ENCODE measurements at regions not wholly inside any gene's neighbourhood (a gene's known extent, or its start where the extent isn't known, plus 50 kb on each side); places are given as distances from the start of the nearest gene placed in this dataset.

DNA sequence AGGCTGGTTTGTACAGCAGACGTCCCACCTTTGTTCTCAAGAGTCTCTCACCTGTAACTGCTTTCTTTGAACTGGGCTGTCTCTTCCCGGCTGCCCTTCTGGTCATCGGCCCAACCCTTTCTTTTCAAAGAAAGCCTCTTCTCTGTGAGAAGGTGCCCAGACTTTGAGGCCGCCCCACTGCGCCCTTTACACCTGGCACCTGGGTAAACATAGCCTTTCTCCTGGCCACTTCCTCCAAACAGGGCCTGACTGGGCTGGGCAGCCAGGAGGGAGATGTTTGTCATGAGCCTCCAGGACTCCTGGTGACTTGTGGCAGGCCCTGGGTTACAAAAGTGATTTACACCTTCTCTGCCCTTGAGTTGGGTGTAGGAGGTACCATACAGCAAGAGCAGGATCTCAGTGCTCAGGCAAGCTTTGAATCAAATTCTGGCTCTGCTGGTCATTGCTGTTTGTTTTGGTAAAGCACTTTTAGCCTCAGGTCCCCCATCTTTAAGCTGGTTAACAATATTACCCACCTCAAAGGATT is 127.2 kb upstream of the CXCL14 start:
- Histone ChIP-seq H3K36me3 (ENCODE audit: control insufficient read depth in 3 of 3, insufficient read depth in 3 of 3, low read length in 3 of 3) (no peaks in the 10 kb centered on the region), H3K9me3 (ENCODE audit: control insufficient read depth in 3 of 3, low read length in 3 of 3) (no peaks in the 10 kb centered on the region), H3K9ac (ENCODE audit: low read depth in 1 of 3, low read length in 3 of 3) (no peak overlapping the region), H3K4me1 (ENCODE audit: control insufficient read depth in 3 of 3, insufficient read depth in 3 of 3, low read length in 3 of 3) (peaks cover 8 to 13% (median 11%) of the 10 kb centered on the region in 3 donors), H3K27ac (ENCODE audit: low read depth, low read length) (no peak overlapping the region), H3K27me3 (ENCODE audit: control insufficient read depth in 3 of 3, insufficient read depth in 3 of 3, low read length in 3 of 3) (peaks cover 0 to 6% (median 0%) of the 10 kb centered on the region in 3 donors), H3K4me3 (ENCODE audit: low read length in 3 of 3) (no peak overlapping the region)

GRCh38 chr5:135705141-135705631 is 126.4 kb upstream of the CXCL14 start:
- Histone ChIP-seq H3K9ac (ENCODE audit: low read depth in 1 of 3, low read length in 3 of 3) (no peak overlapping the region), H3K4me1 (ENCODE audit: control insufficient read depth in 3 of 3, insufficient read depth in 3 of 3, low read length in 3 of 3) (peaks cover 5 to 12% (median 8%) of the 10 kb centered on the region in 3 donors), H3K36me3 (ENCODE audit: control insufficient read depth in 3 of 3, insufficient read depth in 3 of 3, low read length in 3 of 3) (no peaks in the 10 kb centered on the region), H3K9me3 (ENCODE audit: control insufficient read depth in 3 of 3, low read length in 3 of 3) (no peaks in the 10 kb centered on the region), H3K27me3 (ENCODE audit: control insufficient read depth in 3 of 3, insufficient read depth in 3 of 3, low read length in 3 of 3) (peaks cover 0 to 6% (median 0%) of the 10 kb centered on the region in 3 donors), H3K4me3 (ENCODE audit: low read length in 3 of 3) (no peak overlapping the region), H3K27ac (ENCODE audit: low read depth, low read length) (no peak overlapping the region)

GRCh38 chr5:135704616-135705015 is 125.8 kb upstream of the CXCL14 start:
- H3K4me3 ChIP-seq (ENCODE audit: low read length in 3 of 3), result no peak overlapping the region
- peaks cover 0 to 2% (median 0%) of the 10 kb centered on the region in 3 donors for H3K27me3 ChIP-seq (ENCODE audit: control insufficient read depth in 3 of 3, insufficient read depth in 3 of 3, low read length in 3 of 3)

DNA sequence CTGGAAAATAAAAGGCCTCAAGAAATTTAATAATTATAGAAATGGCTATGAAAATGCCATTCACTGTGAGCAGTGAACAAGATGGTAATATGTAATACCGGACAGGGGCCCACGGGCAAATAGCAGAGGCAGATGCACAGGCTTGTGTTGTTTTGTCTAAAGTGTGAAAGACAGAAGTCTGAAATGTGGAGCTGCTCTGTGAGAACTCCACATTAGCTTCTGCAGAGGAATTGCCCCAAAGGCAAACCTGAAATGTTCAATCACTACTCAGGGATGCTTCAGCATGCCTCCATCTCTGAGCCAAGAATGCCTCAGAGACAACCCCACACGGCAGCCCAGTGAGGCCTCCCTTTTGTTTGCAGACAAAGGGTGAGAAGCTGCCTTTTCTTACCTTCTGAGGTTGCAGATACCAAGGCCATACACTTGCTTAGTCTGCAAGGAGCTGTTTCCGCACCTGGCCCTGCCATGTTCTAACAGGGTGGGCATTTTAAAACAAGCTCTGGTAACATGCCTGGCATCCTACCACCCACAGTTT is 124.3 kb upstream of the CXCL14 start:
- no peak overlapping the region for H3K9ac ChIP-seq (ENCODE audit: low read depth in 1 of 3, low read length in 3 of 3)
- no peak overlapping the region for H3K27ac ChIP-seq (ENCODE audit: low read depth, low read length)
- no peaks in the 10 kb centered on the region for H3K9me3 ChIP-seq (ENCODE audit: control insufficient read depth in 3 of 3, low read length in 3 of 3)
- no peak overlapping the region for H3K4me3 ChIP-seq (ENCODE audit: low read length in 3 of 3)
- H3K27me3 ChIP-seq (ENCODE audit: control insufficient read depth in 3 of 3, insufficient read depth in 3 of 3, low read length in 3 of 3), result peaks cover 0 to 2% (median 0%) of the 10 kb centered on the region in 3 donors
- H3K36me3 ChIP-seq (ENCODE audit: control insufficient read depth in 3 of 3, insufficient read depth in 3 of 3, low read length in 3 of 3), result no peaks in the 10 kb centered on the region
- peaks cover 0 to 5% (median 5%) of the 10 kb centered on the region in 3 donors for H3K4me1 ChIP-seq (ENCODE audit: control insufficient read depth in 3 of 3, insufficient read depth in 3 of 3, low read length in 3 of 3)

More at GRCh38 chr5:135704616-135705015, 125.8 kb upstream of the CXCL14 start:
- Histone ChIP-seq H3K9ac (ENCODE audit: low read depth in 1 of 3, low read length in 3 of 3) (no peak overlapping the region), H3K4me1 (ENCODE audit: control insufficient read depth in 3 of 3, insufficient read depth in 3 of 3, low read length in 3 of 3) (peaks cover 0 to 9% (median 5%) of the 10 kb centered on the region in 3 donors), H3K9me3 (ENCODE audit: control insufficient read depth in 3 of 3, low read length in 3 of 3) (no peaks in the 10 kb centered on the region), H3K27ac (ENCODE audit: low read depth, low read length) (no peak overlapping the region), H3K36me3 (ENCODE audit: control insufficient read depth in 3 of 3, insufficient read depth in 3 of 3, low read length in 3 of 3) (no peaks in the 10 kb centered on the region)

- H3K4me3 ChIP-seq (ENCODE audit: low read length in 3 of 3), result no peak overlapping the region
- no peak overlapping the region for H3K9ac ChIP-seq (ENCODE audit: low read depth in 1 of 3, low read length in 3 of 3)
- H3K9me3 ChIP-seq (ENCODE audit: control insufficient read depth in 3 of 3, low read length in 3 of 3), result no peaks in the 10 kb centered on the region
- H3K27me3 ChIP-seq (ENCODE audit: control insufficient read depth in 3 of 3, insufficient read depth in 3 of 3, low read length in 3 of 3), result peaks cover 0 to 2% (median 0%) of the 10 kb centered on the region in 3 donors
- no peak overlapping the region for H3K27ac ChIP-seq (ENCODE audit: low read depth, low read length)
- no peaks in the 10 kb centered on the region for H3K36me3 ChIP-seq (ENCODE audit: control insufficient read depth in 3 of 3, insufficient read depth in 3 of 3, low read length in 3 of 3)
- H3K4me1 ChIP-seq (ENCODE audit: control insufficient read depth in 3 of 3, insufficient read depth in 3 of 3, low read length in 3 of 3), result peaks cover 0 to 5% (median 5%) of the 10 kb centered on the region in 3 donors
These were observed 123.4 kb upstream of the CXCL14 start for GRCh38 chr5:135702191-135702590.

GRCh38 chr5:135700731-135701130 is 121.9 kb upstream of the CXCL14 start:
- H3K27ac ChIP-seq (ENCODE audit: low read depth, low read length), result no peak overlapping the region
- peaks cover 2 to 9% (median 5%) of the 10 kb centered on the region in 3 donors for H3K4me1 ChIP-seq (ENCODE audit: control insufficient read depth in 3 of 3, insufficient read depth in 3 of 3, low read length in 3 of 3)
- no peaks in the 10 kb centered on the region for H3K9me3 ChIP-seq (ENCODE audit: control insufficient read depth in 3 of 3, low read length in 3 of 3)
- peaks cover 0 to 5% (median 0%) of the 10 kb centered on the region in 3 donors for H3K27me3 ChIP-seq (ENCODE audit: control insufficient read depth in 3 of 3, insufficient read depth in 3 of 3, low read length in 3 of 3)
- H3K36me3 ChIP-seq (ENCODE audit: control insufficient read depth in 3 of 3, insufficient read depth in 3 of 3, low read length in 3 of 3), result no peaks in the 10 kb centered on the region
- no peak overlapping the region for H3K4me3 ChIP-seq (ENCODE audit: low read length in 3 of 3)
- no peak overlapping the region for H3K9ac ChIP-seq (ENCODE audit: low read depth in 1 of 3, low read length in 3 of 3)

- Histone ChIP-seq H3K36me3 (ENCODE audit: control insufficient read depth in 3 of 3, insufficient read depth in 3 of 3, low read length in 3 of 3) (no peaks in the 10 kb centered on the region), H3K9me3 (ENCODE audit: control insufficient read depth in 3 of 3, low read length in 3 of 3) (no peaks in the 10 kb centered on the region), H3K4me3 (ENCODE audit: low read length in 3 of 3) (no peak overlapping the region), H3K27ac (ENCODE audit: low read depth, low read length) (no peak overlapping the region), H3K4me1 (ENCODE audit: control insufficient read depth in 3 of 3, insufficient read depth in 3 of 3, low read length in 3 of 3) (peaks cover 0 to 4% (median 4%) of the 10 kb centered on the region in 3 donors), H3K9ac (ENCODE audit: low read depth in 1 of 3, low read length in 3 of 3) (no peak overlapping the region), H3K27me3 (ENCODE audit: control insufficient read depth in 3 of 3, insufficient read depth in 3 of 3, low read length in 3 of 3) (peaks cover 0 to 7% (median 0%) of the 10 kb centered on the region in 3 donors)
These were observed 119.2 kb upstream of the CXCL14 start for GRCh38 chr5:135697959-135698345.

- Histone ChIP-seq H3K36me3 (ENCODE audit: control insufficient read depth in 3 of 3, insufficient read depth in 3 of 3, low read length in 3 of 3) (no peaks in the 10 kb centered on the region), H3K9ac (ENCODE audit: low read depth in 1 of 3, low read length in 3 of 3) (no peak overlapping the region), H3K27ac (ENCODE audit: low read depth, low read length) (no peak overlapping the region), H3K4me3 (ENCODE audit: low read length in 3 of 3) (no peak overlapping the region), H3K9me3 (ENCODE audit: control insufficient read depth in 3 of 3, low read length in 3 of 3) (no peaks in the 10 kb centered on the region), H3K27me3 (ENCODE audit: control insufficient read depth in 3 of 3, insufficient read depth in 3 of 3, low read length in 3 of 3) (peaks cover 0 to 7% (median 0%) of the 10 kb centered on the region in 3 donors), H3K4me1 (ENCODE audit: control insufficient read depth in 3 of 3, insufficient read depth in 3 of 3, low read length in 3 of 3) (peaks cover 0 to 4% (median 4%) of the 10 kb centered on the region in 3 donors)
These were observed 118.6 kb upstream of the CXCL14 start for GRCh38 chr5:135697251-135697958.

DNA sequence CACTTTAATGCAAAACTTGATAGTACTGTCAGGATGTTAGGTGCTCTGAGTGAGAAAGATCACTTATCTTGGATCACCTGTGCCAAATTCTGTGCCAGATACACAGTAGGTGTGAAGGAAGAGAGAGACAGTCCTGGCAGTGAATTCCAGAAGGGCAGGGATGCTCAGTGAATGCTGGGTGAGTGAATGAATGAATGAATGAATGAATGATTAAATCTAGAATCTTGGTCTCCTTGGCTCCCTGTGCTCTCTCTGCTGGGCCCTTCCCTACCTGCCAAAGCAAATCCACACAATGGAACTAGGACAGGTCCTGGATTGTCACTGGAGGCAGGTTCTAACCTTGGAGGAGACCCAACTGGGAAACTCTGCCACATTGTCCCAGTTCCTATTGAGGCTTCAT is 117.5 kb upstream of the CXCL14 start:
- Histone ChIP-seq H3K9me3 (ENCODE audit: control insufficient read depth in 3 of 3, low read length in 3 of 3) (no peaks in the 10 kb centered on the region), H3K27me3 (ENCODE audit: control insufficient read depth in 3 of 3, insufficient read depth in 3 of 3, low read length in 3 of 3) (peaks cover 0 to 7% (median 0%) of the 10 kb centered on the region in 3 donors), H3K27ac (ENCODE audit: low read depth, low read length) (no peak overlapping the region), H3K36me3 (ENCODE audit: control insufficient read depth in 3 of 3, insufficient read depth in 3 of 3, low read length in 3 of 3) (no peaks in the 10 kb centered on the region), H3K4me3 (ENCODE audit: low read length in 3 of 3) (no peak overlapping the region), H3K4me1 (ENCODE audit: control insufficient read depth in 3 of 3, insufficient read depth in 3 of 3, low read length in 3 of 3) (peaks cover 0 to 4% (median 4%) of the 10 kb centered on the region in 3 donors), H3K9ac (ENCODE audit: low read depth in 1 of 3, low read length in 3 of 3) (no peak overlapping the region)

Data from skeletal muscle tissue (tissue), 3 donors.